Left renal cortex interstitium (tissue), 4 donors: ENCODE measurements at regions not wholly inside any gene's neighbourhood (a gene's known extent, or its start where the extent isn't known, plus 50 kb on each side); places are given as distances from the start of the nearest gene placed in this dataset.
"Not testable (repeated sequence)": the region's sequence is repeated elsewhere in the genome, so short reads cannot be mapped to it uniquely, and the experiment has no call there.

Source experiments
- DNase-seq, 4 donors: peaks; one replicate each; pipeline ENCODE4 v3.0.0-alpha.2; 2013; ENCODE audit warnings: low read depth in 4 of 4, low spot score in 2 of 4, missing footprints in 1 of 4

- no peak for DNase-seq
Measured at GRCh38 chr11:80748207-80748925, 1307.5 kb upstream of the TENM4 start.

DNA sequence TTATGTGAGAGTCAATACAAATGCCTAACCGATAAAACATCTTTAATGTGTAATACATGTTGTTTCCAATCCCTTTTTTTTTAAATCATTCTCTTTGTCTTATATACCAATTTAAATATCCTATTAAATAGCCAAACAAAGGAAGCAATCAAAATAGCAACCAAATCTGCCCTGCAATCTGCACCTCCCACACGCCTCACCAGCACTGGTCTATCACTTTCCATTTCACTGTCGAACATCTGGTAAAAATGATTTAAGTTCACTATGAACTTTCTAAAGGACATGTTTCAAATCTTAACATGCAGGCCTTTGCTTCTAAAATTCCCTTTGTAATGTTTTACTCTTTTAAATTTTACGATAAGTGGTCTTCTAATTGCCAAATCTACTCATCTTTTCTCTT is 1305.5 kb upstream of the TENM4 start:
- no peak for DNase-seq

DNA sequence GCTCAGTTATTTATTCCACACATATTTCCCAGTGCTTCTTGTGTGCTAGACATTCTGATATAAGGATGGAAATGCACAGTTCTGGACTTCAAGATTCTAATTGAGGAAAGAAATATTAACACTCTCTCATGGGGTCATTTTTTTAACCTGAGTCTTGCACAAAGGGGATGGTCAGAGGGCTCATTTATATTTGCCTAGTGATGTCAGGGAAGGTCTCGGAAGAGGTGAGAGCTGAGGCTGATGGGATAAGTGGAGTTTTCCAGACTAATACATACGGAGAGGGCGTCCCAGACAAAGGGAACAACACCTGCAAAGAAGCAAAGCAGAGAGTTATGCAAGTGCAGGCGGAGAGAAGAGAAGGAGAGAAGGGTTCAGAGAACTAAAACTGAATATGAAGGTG is 1304.6 kb upstream of the TENM4 start:
- DNase-seq = no peak

GRCh38 chr11:80733790-80734189 is 1293.0 kb upstream of the TENM4 start:
- no peak for DNase-seq

DNA sequence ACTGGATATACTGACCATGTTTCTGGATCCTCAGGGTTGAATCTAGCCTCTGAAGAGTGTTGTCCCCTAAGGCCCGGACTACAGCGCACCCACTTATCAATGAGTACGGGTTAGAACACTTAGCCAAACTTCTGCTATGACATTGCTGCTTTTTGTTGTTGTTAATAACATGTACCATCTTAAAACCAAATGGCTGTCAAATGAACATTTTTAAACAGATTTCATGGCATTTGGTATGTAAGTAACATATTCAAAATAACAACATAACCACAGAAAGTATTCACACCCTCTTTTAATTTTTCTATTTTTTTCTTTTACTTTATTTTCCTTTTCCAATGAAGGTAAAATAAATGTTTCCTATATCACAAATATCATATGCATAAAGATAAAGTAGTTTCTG is 1292.5 kb upstream of the TENM4 start:
- no peak for DNase-seq

DNA sequence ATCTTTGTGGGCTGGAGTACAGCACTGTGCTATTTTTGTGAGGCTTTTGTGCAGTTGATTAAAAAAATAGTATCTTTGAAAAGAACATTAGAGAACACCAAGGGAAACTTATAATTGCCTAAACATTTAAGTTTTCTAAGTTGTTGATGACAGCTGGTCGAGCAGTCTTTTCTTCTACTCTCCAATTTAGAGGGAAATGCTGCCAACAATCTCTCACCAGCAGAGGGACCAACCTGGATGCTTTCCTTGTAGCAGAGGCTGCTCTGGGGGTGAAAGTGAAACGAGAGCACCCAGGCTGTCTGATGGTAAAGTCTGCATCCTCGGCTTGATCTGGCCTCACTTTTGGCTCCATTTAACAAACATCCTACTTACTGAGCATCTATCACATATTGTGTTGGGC is 1286.5 kb upstream of the TENM4 start:
- DNase-seq = no peak

DNA sequence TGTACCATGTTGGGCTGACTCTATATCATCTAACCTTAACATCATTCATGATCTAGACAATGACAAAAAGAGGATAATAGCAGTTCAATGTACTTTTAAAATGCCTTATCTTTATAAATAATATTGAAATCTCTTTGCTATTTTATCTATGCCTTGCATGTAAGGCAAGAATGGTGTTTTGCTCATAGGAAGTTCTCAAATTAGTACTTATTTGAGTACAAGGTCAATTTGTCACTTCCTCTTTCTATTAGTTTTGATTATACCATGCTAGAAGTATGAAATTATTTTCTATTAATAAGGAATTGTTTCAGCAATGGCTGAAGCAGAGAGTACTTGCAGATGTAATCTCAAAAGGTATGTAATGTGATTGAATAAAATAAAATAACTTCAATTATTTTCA is 1285.4 kb upstream of the TENM4 start:
- no peak for DNase-seq

GRCh38 chr11:80724366-80724765 is 1283.5 kb upstream of the TENM4 start:
- no peak for DNase-seq

- no peak for DNase-seq
Measured at GRCh38 chr11:80722629-80723028, 1281.8 kb upstream of the TENM4 start.

- DNase-seq = no peak
Measured at GRCh38 chr11:80720295-80720694, 1279.5 kb upstream of the TENM4 start.

DNA sequence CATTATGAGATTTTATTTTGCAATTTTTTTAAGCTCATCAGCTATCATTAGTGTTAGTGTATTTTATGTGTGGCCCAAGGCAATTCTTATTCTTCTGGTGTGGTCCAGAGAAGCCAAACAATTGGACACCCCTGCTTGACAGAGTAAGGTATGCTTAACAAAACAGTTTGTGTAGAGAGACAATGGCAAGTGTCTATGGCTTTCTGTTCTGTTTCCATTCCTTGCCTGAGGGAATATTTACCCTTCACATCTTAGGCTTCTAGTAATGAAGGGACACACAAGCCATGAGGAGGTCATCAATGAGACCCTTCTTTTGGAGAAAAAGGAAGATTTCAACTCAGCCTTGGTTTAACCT is 1278.4 kb upstream of the TENM4 start:
- no peak for DNase-seq

- no peak for DNase-seq
Measured at GRCh38 chr11:80718611-80719291, 1277.9 kb upstream of the TENM4 start.

DNA sequence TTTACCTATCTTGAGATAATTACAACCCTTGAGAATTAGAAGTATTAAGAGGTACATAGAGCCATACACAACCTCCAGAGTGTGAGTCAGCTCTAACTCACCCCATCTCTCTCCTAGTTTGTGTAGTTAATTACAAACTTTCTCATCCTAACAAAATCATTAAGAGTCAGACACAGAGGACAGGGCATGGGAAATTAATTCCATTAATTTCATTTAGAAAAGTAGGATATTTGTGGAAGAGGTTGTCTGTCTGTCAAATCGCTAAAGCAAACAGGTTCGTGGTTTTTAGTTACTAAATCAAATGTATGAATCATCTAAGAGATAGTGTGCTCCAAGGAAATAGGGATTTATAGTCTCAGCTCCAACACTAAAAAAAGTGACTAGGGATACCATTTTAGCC is 1261.4 kb upstream of the TENM4 start:
- no peak for DNase-seq

- no peak for DNase-seq
Measured at GRCh38 chr11:80700386-80700785, 1259.6 kb upstream of the TENM4 start.

GRCh38 chr11:80699406-80700177 is 1258.8 kb upstream of the TENM4 start:
- not testable (repeated sequence) for DNase-seq

DNA sequence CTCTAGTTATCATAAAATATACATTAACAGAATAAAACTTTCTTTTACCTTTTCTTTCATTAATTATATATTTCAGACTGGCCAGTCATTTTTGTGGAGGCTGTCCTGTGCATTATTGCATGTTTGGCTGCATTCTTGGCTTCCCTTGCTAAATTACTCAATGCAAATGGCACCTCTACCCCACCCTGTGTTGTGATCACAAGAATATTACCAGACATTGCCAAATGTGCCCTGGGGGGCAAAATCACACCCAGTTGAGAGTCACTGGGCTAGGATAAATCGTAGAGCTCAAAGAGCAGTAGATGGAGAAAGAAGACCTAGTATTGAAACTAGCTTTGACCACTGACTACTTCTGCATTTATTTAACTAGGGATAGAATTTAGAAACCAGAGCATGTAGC is 1257.8 kb upstream of the TENM4 start:
- DNase-seq = no peak

- DNase-seq = no peak
Measured at GRCh38 chr11:80694385-80694784, 1253.6 kb upstream of the TENM4 start.

GRCh38 chr11:80687941-80688340 is 1247.1 kb upstream of the TENM4 start:
- no peak for DNase-seq

GRCh38 chr11:80686889-80687288 is 1246.1 kb upstream of the TENM4 start:
- DNase-seq = no peak

DNA sequence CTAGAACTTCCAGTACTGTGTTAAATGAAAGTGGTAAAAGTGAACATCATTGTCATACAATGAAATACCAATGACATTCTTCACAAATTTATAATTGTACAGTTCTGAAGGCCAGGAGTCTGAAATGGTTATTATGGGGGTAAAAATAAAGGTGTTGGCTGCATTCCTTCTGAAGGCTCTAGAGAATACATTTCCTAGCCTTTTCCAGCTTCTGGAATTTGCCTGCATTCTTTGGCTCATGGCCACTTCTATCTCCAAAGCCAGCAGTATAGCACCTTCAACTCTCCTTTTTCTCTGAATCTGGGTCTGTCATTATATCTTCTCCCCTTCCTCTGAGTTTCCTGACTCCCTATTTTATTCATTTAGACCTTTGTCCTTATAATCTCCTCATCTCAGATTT is 1232.7 kb upstream of the TENM4 start:
- no peak for DNase-seq

- DNase-seq = no peak
Measured at GRCh38 chr11:80669620-80670019, 1228.8 kb upstream of the TENM4 start.

DNA sequence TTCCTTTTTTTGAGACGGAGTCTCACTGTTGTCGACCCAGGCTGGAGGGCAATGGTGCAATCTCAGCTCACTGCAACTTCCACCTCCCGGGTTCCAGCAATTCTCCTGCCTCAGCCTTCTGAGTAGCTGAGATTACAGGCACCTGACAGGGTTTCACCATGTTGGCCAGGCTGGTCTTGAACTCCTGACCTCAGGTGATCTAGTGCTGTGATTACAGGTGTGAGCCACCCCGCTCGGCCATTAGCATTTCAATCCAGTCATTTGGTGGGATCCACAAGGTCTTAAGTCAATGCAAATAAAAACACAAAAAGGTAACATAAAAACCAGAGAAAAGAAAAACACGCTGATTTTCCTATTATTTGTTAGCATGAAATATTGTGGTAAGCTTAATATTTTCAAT is 1227.2 kb upstream of the TENM4 start:
- DNase-seq = no peak
